ENCODE measurements at regions not wholly inside any gene's neighbourhood (a gene's known extent, or its start where the extent isn't known, plus 50 kb on each side); places are given as distances from the start of the nearest gene placed in this dataset.

- H3K4me3 ChIP-seq: no peak overlapping the region
- no peak for TF ChIP-seq CTCF (IDR thresholded peaks at IDR 0.05)
- no peak for DNase-seq (ENCODE audit: low spot score)
- H3K27ac ChIP-seq: no peak overlapping the region
Observed at GRCh38 chr5:73312872-73313510, 135.6 kb downstream of the FOXD1 start.

GRCh38 chr5:73312146-73312871 is 136.3 kb downstream of the FOXD1 start:
- Histone ChIP-seq H3K4me3 (peak overlapping the region; percentile 62), H3K27ac (no peak overlapping the region)
- no peak for TF ChIP-seq CTCF (IDR thresholded peaks at IDR 0.05)
- DNase-seq (ENCODE audit: low spot score): no peak

- peak overlapping the region; percentile 62 for H3K4me3 ChIP-seq
- no peak overlapping the region for H3K27ac ChIP-seq
- TF ChIP-seq CTCF (IDR thresholded peaks at IDR 0.05): no peak
- DNase-seq (ENCODE audit: low spot score): no peak
Observed at GRCh38 chr5:73311291-73312110, 137.1 kb downstream of the FOXD1 start.

GRCh38 chr5:73307645-73308355 is 134.8 kb downstream of the TMEM174 start:
- TF ChIP-seq CTCF (IDR thresholded peaks at IDR 0.05): no peak
- Histone ChIP-seq H3K27ac (no peak overlapping the region), H3K4me3 (no peak overlapping the region)
- DNase-seq (ENCODE audit: low spot score): no peak

- no peak overlapping the region for H3K27ac ChIP-seq
- no peak overlapping the region for H3K4me3 ChIP-seq
- no peak for TF ChIP-seq CTCF (IDR thresholded peaks at IDR 0.05)
- DNase-seq (ENCODE audit: low spot score): no peak
Observed at GRCh38 chr5:73306741-73307275, 133.8 kb downstream of the TMEM174 start.

- no peak for DNase-seq (ENCODE audit: low spot score)
- no peak for TF ChIP-seq CTCF (IDR thresholded peaks at IDR 0.05)
- Histone ChIP-seq H3K4me3 (no peak overlapping the region), H3K27ac (no peak overlapping the region)
Observed at GRCh38 chr5:73306078-73306719, 133.2 kb downstream of the TMEM174 start.

All from coronary artery (tissue), 2 donors.